ENCODE measurements at regions not wholly inside any gene's neighbourhood (a gene's known extent, or its start where the extent isn't known, plus 50 kb on each side); places are given as distances from the start of the nearest gene placed in this dataset.
"Not testable (repeated sequence)": the region's sequence is repeated elsewhere in the genome, so short reads cannot be mapped to it uniquely, and the experiment has no call there.

GRCh38 chr1:172855983-172856382 lies 194.8 kb downstream of the TNFSF18 start:
- not testable (repeated sequence) for TF ChIP-seq CTCF (IDR thresholded peaks at IDR 0.05; ENCODE audit: poor library complexity, severe bottlenecking); EP300 (conservative IDR thresholded peaks at IDR 0.05; ENCODE audit: poor library complexity, severe bottlenecking); EZH2 (IDR thresholded peaks at IDR 0.05; ENCODE audit: borderline replicate concordance, insufficient read depth, low read length, poor library complexity, severe bottlenecking); POLR2AphosphoS5 (IDR thresholded peaks at IDR 0.05); MXI1 (conservative IDR thresholded peaks at IDR 0.05; ENCODE audit: poor library complexity, severe bottlenecking); RAD21 (conservative IDR thresholded peaks at IDR 0.05); TAF1 (IDR thresholded peaks at IDR 0.05; ENCODE audit: low read depth); SMC3 (conservative IDR thresholded peaks at IDR 0.05; ENCODE audit: poor library complexity)
- TF ChIP-seq, protein P1, sequence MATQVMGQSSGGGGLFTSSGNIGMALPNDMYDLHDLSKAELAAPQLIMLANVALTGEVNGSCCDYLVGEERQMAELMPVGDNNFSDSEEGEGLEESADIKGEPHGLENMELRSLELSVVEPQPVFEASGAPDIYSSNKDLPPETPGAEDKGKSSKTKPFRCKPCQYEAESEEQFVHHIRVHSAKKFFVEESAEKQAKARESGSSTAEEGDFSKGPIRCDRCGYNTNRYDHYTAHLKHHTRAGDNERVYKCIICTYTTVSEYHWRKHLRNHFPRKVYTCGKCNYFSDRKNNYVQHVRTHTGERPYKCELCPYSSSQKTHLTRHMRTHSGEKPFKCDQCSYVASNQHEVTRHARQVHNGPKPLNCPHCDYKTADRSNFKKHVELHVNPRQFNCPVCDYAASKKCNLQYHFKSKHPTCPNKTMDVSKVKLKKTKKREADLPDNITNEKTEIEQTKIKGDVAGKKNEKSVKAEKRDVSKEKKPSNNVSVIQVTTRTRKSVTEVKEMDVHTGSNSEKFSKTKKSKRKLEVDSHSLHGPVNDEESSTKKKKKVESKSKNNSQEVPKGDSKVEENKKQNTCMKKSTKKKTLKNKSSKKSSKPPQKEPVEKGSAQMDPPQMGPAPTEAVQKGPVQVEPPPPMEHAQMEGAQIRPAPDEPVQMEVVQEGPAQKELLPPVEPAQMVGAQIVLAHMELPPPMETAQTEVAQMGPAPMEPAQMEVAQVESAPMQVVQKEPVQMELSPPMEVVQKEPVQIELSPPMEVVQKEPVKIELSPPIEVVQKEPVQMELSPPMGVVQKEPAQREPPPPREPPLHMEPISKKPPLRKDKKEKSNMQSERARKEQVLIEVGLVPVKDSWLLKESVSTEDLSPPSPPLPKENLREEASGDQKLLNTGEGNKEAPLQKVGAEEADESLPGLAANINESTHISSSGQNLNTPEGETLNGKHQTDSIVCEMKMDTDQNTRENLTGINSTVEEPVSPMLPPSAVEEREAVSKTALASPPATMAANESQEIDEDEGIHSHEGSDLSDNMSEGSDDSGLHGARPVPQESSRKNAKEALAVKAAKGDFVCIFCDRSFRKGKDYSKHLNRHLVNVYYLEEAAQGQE (IDR thresholded peaks at IDR 0.05; ENCODE audit: borderline replicate concordance) = not testable (repeated sequence)

All from neural cell (in vitro differentiated cells).